ENCODE measurements at regions not wholly inside any gene's neighbourhood (a gene's known extent, or its start where the extent isn't known, plus 50 kb on each side); places are given as distances from the start of the nearest gene placed in this dataset.

DNA sequence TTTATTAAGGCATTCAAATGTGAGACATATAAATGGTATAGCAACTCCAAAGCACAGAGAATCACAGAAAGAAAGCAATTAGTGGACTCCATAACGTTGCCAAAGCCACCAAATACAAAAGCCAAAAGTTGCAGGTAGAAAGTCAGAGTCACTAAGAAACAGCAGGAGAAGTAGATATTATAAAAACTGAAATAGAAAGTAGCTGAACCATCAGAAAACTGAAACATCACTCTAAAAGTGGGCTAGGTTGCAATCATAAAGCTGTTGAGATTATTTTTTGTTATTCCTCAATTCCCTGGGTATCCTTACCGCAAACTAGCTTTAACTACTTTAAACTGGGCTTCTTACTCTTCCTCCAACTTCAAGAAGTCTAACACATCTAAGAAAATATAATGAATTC is 108.1 kb upstream of the ARRDC3 start:
- ATAC-seq, result no peak
- POLR2A ChIA-PET, result no interaction called here
- Histone ChIP-seq H3K27ac (ENCODE audit: low read length) (no peak overlapping the region), H3K27me3 (ENCODE audit: control insufficient read depth, insufficient read depth, low read length) (no peaks in the 10 kb centered on the region), H3K36me3 (ENCODE audit: control insufficient read depth, insufficient read depth, low read length) (no peaks in the 10 kb centered on the region), H3K4me1 (ENCODE audit: control insufficient read depth, insufficient read depth, low read length) (no peaks in the 10 kb centered on the region), H3K9me3 (ENCODE audit: control insufficient read depth, insufficient read depth, low read depth, low read length) (no peaks in the 10 kb centered on the region), H3K4me3 (ENCODE audit: low read depth in 2 of 2, low read length in 2 of 2) (no peak overlapping the region)
- CTCF ChIA-PET, result no interaction called here
- no TSS peak for BruUV-seq (replicated peaks)
- TF ChIP-seq, protein P1, sequence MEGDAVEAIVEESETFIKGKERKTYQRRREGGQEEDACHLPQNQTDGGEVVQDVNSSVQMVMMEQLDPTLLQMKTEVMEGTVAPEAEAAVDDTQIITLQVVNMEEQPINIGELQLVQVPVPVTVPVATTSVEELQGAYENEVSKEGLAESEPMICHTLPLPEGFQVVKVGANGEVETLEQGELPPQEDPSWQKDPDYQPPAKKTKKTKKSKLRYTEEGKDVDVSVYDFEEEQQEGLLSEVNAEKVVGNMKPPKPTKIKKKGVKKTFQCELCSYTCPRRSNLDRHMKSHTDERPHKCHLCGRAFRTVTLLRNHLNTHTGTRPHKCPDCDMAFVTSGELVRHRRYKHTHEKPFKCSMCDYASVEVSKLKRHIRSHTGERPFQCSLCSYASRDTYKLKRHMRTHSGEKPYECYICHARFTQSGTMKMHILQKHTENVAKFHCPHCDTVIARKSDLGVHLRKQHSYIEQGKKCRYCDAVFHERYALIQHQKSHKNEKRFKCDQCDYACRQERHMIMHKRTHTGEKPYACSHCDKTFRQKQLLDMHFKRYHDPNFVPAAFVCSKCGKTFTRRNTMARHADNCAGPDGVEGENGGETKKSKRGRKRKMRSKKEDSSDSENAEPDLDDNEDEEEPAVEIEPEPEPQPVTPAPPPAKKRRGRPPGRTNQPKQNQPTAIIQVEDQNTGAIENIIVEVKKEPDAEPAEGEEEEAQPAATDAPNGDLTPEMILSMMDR (IDR thresholded peaks at IDR 0.05), result no peak
- TF ChIP-seq SIN3A (IDR thresholded peaks at IDR 0.05; ENCODE audit: borderline replicate concordance, insufficient read depth, low read depth, low read length) (no peak), POLR2AphosphoS5 (IDR thresholded peaks at IDR 0.05; ENCODE audit: low read depth, low read length) (no peak), TCF7L2 (IDR thresholded peaks at IDR 0.05; ENCODE audit: low read depth, low read length) (no peak)
- TF ChIP-seq, protein P2, sequence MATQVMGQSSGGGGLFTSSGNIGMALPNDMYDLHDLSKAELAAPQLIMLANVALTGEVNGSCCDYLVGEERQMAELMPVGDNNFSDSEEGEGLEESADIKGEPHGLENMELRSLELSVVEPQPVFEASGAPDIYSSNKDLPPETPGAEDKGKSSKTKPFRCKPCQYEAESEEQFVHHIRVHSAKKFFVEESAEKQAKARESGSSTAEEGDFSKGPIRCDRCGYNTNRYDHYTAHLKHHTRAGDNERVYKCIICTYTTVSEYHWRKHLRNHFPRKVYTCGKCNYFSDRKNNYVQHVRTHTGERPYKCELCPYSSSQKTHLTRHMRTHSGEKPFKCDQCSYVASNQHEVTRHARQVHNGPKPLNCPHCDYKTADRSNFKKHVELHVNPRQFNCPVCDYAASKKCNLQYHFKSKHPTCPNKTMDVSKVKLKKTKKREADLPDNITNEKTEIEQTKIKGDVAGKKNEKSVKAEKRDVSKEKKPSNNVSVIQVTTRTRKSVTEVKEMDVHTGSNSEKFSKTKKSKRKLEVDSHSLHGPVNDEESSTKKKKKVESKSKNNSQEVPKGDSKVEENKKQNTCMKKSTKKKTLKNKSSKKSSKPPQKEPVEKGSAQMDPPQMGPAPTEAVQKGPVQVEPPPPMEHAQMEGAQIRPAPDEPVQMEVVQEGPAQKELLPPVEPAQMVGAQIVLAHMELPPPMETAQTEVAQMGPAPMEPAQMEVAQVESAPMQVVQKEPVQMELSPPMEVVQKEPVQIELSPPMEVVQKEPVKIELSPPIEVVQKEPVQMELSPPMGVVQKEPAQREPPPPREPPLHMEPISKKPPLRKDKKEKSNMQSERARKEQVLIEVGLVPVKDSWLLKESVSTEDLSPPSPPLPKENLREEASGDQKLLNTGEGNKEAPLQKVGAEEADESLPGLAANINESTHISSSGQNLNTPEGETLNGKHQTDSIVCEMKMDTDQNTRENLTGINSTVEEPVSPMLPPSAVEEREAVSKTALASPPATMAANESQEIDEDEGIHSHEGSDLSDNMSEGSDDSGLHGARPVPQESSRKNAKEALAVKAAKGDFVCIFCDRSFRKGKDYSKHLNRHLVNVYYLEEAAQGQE (IDR thresholded peaks at IDR 0.05; ENCODE audit: insufficient read depth in 1 of 2, low read depth in 2 of 2, low read length in 1 of 2), result no peak
- in situ Hi-C loops (cut with HindIII; ENCODE audit: low pct_unique_long_range_greater_than_20kb, low sequenced_read_pairs) (no loop called here), intact Hi-C loops (cut with micrococcal nuclease; ENCODE audit: unreplicated experiment) (no loop called here)
- no peak for DNase-seq (ENCODE audit: low read depth, low spot score)

DNA sequence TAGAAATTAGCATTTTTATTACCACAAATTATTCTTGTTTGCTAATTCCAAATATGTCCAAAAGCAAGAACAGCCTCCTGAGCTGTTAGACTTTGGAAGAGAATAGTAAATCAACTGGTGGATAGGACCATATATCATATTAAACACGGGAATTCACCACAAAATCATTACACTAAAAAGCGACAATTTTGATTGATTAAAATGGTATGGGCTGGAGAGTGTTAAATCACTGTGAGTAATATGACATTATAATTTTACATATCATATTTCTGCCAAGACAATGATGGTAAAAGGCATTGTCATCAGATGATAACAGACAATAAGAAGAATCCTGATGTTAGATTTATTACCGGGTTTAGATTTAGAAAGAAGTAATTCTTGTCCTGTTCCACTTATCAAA is 107.2 kb upstream of the ARRDC3 start:
- CTCF ChIA-PET, result no interaction called here

More for the DNA sequence above, 107.2 kb upstream of the ARRDC3 start:
- TF ChIP-seq POLR2AphosphoS5 (IDR thresholded peaks at IDR 0.05; ENCODE audit: low read depth, low read length), result no peak
- no peak for TF ChIP-seq TCF7L2 (IDR thresholded peaks at IDR 0.05; ENCODE audit: low read depth, low read length)
- TF ChIP-seq SIN3A (IDR thresholded peaks at IDR 0.05; ENCODE audit: borderline replicate concordance, insufficient read depth, low read depth, low read length), result no peak
- TF ChIP-seq, protein P2 (IDR thresholded peaks at IDR 0.05; ENCODE audit: insufficient read depth in 1 of 2, low read depth in 2 of 2, low read length in 1 of 2), result no peak
- TF ChIP-seq, protein P1 (IDR thresholded peaks at IDR 0.05), result no peak
- POLR2A ChIA-PET, result no interaction called here
- H3K4me1 ChIP-seq (ENCODE audit: control insufficient read depth, insufficient read depth, low read length), result no peaks in the 10 kb centered on the region
- BruUV-seq (replicated peaks), result no TSS peak
- ATAC-seq (no peak), DNase-seq (ENCODE audit: low read depth, low spot score) (no peak)
- H3K36me3 ChIP-seq (ENCODE audit: control insufficient read depth, insufficient read depth, low read length), result no peaks in the 10 kb centered on the region
- in situ Hi-C loops (cut with HindIII; ENCODE audit: low pct_unique_long_range_greater_than_20kb, low sequenced_read_pairs) (no loop called here), intact Hi-C loops (cut with micrococcal nuclease; ENCODE audit: unreplicated experiment) (no loop called here)
- no peaks in the 10 kb centered on the region for H3K27me3 ChIP-seq (ENCODE audit: control insufficient read depth, insufficient read depth, low read length)
- no peak overlapping the region for H3K27ac ChIP-seq (ENCODE audit: low read length)
- H3K9me3 ChIP-seq (ENCODE audit: control insufficient read depth, insufficient read depth, low read depth, low read length), result no peaks in the 10 kb centered on the region
- no peak overlapping the region for H3K4me3 ChIP-seq (ENCODE audit: low read depth in 2 of 2, low read length in 2 of 2)
